SK-N-SH treated with all-trans-retinoic acid at 6 μM for 48 hours (cell line): ENCODE measurements at regions not wholly inside any gene's neighbourhood (a gene's known extent, or its start where the extent isn't known, plus 50 kb on each side); places are given as distances from the start of the nearest gene placed in this dataset.
"Not testable (repeated sequence)": the region's sequence is repeated elsewhere in the genome, so short reads cannot be mapped to it uniquely, and the experiment has no call there.

Experiments
- ATAC-seq: fragments of 200-7000 bp; cut with Tn5 transposase; 3 replicates; pipeline ENCODE4 v1.9.1; 2020; ENCODE audit warnings: mild to moderate bottlenecking, moderate library complexity
- BACH2 ChIP-seq: fragments of 250-450 bp; sonication (Bioruptor Pico); IDR thresholded peaks from 2 replicates; pipeline ENCODE4 v1.9.0; 2021; ENCODE audit warnings: mild to moderate bottlenecking, borderline replicate concordance
- CREB5 ChIP-seq: fragments of 250-450 bp; sonication (Bioruptor Pico); IDR thresholded peaks from 2 replicates; pipeline ENCODE4 v1.5.1; 2020; ENCODE audit warnings: low read depth, mild to moderate bottlenecking, moderate library complexity
- CSDC2 ChIP-seq: fragments of 250-450 bp; sonication (Bioruptor Pico); IDR thresholded peaks from 2 replicates; pipeline ENCODE4 v1.5.0; 2020; ENCODE audit warnings: mild to moderate bottlenecking, moderate library complexity
- CSRNP3 ChIP-seq: fragments of 250-450 bp; sonication (Bioruptor Pico); IDR thresholded peaks from 2 replicates; pipeline ENCODE4 v1.5.1; 2021; ENCODE audit warnings: mild to moderate bottlenecking, moderate library complexity
- ESRRG ChIP-seq: fragments of 250-450 bp; sonication (Bioruptor Pico); IDR thresholded peaks from 2 replicates; pipeline ENCODE4 v1.6.1; 2021; ENCODE audit warnings: mild to moderate bottlenecking
- GLIS3 ChIP-seq: fragments of 250-450 bp; sonication (Bioruptor Pico); IDR thresholded peaks from 2 replicates; pipeline ENCODE4 v1.5.0; 2020; ENCODE audit warnings: mild to moderate bottlenecking, moderate library complexity
- ISL1 ChIP-seq: fragments of 250-450 bp; sonication (Bioruptor Pico); IDR thresholded peaks from 2 replicates; pipeline ENCODE4 v2.1.2; 2022; ENCODE audit warnings: mild to moderate bottlenecking, moderate library complexity
- OSR1 ChIP-seq: fragments of 250-450 bp; sonication (Bioruptor Pico); IDR thresholded peaks from 2 replicates; pipeline ENCODE4 v1.8.0; 2022; ENCODE audit warnings: moderate library complexity, mild to moderate bottlenecking, inconsistent platforms
- SNAI2 ChIP-seq: fragments of 250-450 bp; sonication (Bioruptor Pico); IDR thresholded peaks from 2 replicates; pipeline ENCODE4 v1.5.0; 2020; ENCODE audit warnings: mild to moderate bottlenecking, moderate library complexity
- TCF4 ChIP-seq: fragments of 250-450 bp; sonication (Bioruptor Pico); IDR thresholded peaks from 2 replicates; pipeline ENCODE4 v1.8.0; 2021; ENCODE audit warnings: mild to moderate bottlenecking, moderate library complexity, borderline replicate concordance
- ZC3H10 ChIP-seq: fragments of 250-450 bp; sonication (Bioruptor Pico); IDR thresholded peaks from 2 replicates; pipeline ENCODE4 v1.5.1; 2021; ENCODE audit warnings: mild to moderate bottlenecking, moderate library complexity
- ZFP3 ChIP-seq: fragments of 250-450 bp; sonication (Bioruptor Pico); IDR thresholded peaks from 2 replicates; pipeline ENCODE4 v1.5.0; 2020; ENCODE audit warnings: mild to moderate bottlenecking, moderate library complexity
- ZNF565 ChIP-seq: fragments of 450-650 bp; formaldehyde crosslinking; conservative IDR thresholded peaks from 2 replicates; pipeline ENCODE4 v1.5.0; 2020; ENCODE audit warnings: low read depth, mild to moderate bottlenecking, moderate library complexity
- ZNF70 ChIP-seq: fragments of 450-650 bp; formaldehyde crosslinking; IDR thresholded peaks from 2 replicates; pipeline ENCODE4 v1.5.0; 2020; ENCODE audit warnings: mild to moderate bottlenecking, moderate library complexity
- TF ChIP-seq, protein P1 (sequence below): fragments of 250-450 bp; sonication (Bioruptor Pico); IDR thresholded peaks from 2 replicates; pipeline ENCODE4 v1.8.0; 2020; ENCODE audit warnings: mild to moderate bottlenecking, moderate library complexity, borderline replicate concordance

DNA sequence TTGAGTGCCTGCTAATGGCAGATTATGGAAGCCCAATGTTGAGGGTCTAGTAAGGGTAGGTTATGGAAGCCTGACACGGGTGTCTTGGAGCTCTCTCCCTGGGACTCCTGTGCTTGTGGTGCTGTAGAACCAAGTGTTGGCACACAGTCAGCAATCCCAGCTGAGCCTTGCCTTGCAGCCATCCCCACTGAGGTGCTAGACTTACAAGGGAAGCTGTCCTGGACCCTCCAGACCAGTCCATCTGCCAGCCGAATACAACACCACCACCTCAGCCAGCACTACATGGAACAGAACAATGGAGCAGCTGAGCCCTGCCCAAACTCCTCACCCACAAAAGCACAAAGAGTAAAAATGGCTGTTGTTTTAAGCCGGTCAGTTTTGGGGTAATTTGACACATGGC lies 90.5 kb upstream of the DNAH5 start:
- no peak for TF ChIP-seq ZFP3 (CRISPR knock-in tag)
- TF ChIP-seq, protein P1, sequence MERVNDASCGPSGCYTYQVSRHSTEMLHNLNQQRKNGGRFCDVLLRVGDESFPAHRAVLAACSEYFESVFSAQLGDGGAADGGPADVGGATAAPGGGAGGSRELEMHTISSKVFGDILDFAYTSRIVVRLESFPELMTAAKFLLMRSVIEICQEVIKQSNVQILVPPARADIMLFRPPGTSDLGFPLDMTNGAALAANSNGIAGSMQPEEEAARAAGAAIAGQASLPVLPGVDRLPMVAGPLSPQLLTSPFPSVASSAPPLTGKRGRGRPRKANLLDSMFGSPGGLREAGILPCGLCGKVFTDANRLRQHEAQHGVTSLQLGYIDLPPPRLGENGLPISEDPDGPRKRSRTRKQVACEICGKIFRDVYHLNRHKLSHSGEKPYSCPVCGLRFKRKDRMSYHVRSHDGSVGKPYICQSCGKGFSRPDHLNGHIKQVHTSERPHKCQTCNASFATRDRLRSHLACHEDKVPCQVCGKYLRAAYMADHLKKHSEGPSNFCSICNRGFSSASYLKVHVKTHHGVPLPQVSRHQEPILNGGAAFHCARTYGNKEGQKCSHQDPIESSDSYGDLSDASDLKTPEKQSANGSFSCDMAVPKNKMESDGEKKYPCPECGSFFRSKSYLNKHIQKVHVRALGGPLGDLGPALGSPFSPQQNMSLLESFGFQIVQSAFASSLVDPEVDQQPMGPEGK (CRISPR knock-in tag): no peak
- TF ChIP-seq TCF4 (CRISPR knock-in tag): no peak

GRCh38 chr5:14032918-14033317 lies 88.4 kb upstream of the DNAH5 start:
- ATAC-seq: peak; percentile 29
- TF ChIP-seq ISL1 (CRISPR knock-in tag) (peak; percentile 32; the same call in 1 of the 2 replicates), SNAI2 (no peak)
- TF ChIP-seq, all 23 proteins: peak for 1

More for the DNA sequence above, 90.5 kb upstream of the DNAH5 start:
- no peak for ATAC-seq

DNA sequence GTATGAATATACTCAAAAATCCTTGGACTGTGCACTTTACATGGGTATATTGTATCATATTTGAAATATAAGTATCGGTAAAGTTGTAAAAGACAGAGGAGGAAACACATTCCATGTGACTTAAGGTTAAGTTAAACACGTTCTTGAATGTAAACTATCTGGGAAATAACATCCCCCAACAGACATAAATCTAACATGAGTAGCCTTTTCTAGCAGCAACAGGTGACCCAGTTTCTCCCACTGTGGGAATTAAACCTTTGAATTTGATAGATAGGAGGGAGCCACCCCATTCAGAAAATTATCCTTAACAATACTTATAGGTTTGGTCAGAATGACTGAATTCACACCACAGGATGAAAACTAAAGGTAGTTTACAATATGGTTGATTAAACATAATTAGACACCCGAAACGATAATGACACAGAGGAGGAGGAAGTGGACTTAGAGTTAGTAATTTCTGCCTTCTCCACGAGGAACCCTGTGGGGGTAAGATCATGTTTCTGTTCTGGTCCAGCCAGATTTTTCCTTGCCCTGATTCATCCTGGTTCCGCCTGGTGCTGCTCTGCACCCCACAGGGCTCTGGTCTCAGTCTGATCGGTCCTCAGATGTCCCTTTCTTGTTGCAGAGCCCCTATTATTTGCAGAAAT lies 84.6 kb upstream of the DNAH5 start:
- no peak for ATAC-seq
- no peak for TF ChIP-seq ZFP3 (CRISPR knock-in tag)
- TF ChIP-seq ZNF565 (CRISPR knock-in tag): no peak

DNA sequence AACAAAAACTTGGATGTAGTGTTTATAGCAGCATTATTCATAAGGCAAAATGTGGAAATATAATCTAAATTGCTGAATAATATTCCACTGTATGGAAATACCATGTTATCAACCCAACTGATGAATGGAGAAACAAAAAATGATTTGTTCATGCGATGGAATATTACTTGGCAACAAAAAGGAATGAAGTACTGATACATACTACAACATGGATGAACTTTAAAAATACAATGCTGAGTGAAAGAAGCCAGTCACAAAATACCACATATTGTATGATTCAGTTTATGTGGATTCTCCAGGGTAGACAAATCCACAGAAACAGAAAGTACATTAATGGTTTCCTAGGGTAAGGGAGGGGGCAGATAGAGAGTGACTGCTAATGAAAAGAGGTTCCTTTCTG lies 83.7 kb upstream of the DNAH5 start:
- ATAC-seq: no peak
- TF ChIP-seq CREB5 (CRISPR knock-in tag) (no peak), GLIS3 (CRISPR knock-in tag) (no peak), ZC3H10 (CRISPR knock-in tag) (no peak), ZNF565 (CRISPR knock-in tag) (no peak), SNAI2 (no peak), CSRNP3 (CRISPR knock-in tag) (no peak), ESRRG (no peak), ZNF70 (CRISPR knock-in tag) (no peak), TCF4 (CRISPR knock-in tag) (no peak), BACH2 (CRISPR knock-in tag) (no peak), ISL1 (CRISPR knock-in tag) (no peak), OSR1 (no peak)
- TF ChIP-seq, protein P1 (CRISPR knock-in tag): no peak

DNA sequence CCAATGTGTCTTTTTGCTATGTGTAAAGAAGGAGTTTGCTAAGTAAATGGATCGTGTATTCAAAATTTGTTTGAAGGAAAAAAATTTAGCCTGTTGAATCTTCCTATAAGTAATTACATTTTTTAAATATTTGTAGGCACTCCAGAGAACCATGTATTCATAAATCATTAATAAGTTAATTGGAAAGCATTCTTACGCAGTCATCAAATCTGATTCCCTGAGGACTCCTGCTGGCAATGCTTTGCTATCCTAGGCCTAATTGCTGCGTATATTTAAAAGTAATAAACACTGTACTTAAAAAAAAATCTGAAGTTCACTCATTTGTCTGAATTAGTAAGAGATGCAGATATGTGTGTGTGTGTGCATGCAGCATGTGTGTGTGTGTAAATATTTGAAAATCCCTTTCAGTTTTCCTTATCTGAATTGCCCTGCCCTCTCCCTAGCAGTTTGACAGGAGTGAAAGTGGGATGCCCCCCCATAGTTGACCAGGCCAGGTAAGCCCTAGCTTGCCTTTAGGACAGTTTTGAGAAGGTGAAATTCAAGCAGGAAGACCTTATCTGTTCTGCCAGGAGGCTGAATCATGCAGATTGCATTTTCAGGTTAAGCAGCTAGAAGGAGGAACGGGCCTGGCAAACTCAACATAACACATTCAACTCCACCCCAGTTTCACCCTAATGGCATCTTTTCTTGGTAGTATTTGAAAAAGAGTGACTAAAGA lies 81.2 kb upstream of the DNAH5 start:
- ATAC-seq: no peak
- TF ChIP-seq CSDC2 (CRISPR knock-in tag) (no peak), ISL1 (CRISPR knock-in tag) (peak; percentile 34)

- no peak for ATAC-seq
- no peak for TF ChIP-seq ZNF565 (CRISPR knock-in tag)
- TF ChIP-seq, all 23 proteins: peak for 0
Measured at GRCh38 chr5:14022971-14023370, 78.5 kb upstream of the DNAH5 start.

DNA sequence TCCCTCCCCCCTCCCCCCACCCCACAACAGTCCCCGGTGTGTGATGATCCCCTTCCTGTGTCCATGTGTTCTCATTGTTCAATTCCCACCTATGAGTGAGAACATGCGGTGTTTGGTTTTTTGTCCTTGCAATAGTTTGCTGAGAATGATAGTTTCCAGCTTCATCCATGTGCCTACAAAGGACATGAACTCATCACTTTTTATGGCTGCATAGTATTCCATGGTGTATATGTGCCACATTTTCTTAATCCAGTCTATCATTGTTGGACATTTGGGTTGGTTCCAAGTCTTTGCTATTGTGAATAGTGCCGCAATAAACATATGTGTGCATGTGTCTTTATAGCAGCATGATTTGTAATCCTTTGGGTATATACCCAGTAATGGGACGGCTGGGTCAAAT lies 76.5 kb upstream of the DNAH5 start:
- ATAC-seq: not testable (repeated sequence)
